ENCODE measurements at regions not wholly inside any gene's neighbourhood (a gene's known extent, or its start where the extent isn't known, plus 50 kb on each side); places are given as distances from the start of the nearest gene placed in this dataset.

- Mint-ChIP-seq H3K4me3 (ENCODE audit: unreplicated experiment) (no peak overlapping the region), H3K4me1 (ENCODE audit: low read depth) (no peaks in the 10 kb centered on the region), H3K27ac (ENCODE audit: unreplicated experiment) (no peak overlapping the region), H3K36me3 (ENCODE audit: low read depth) (no peaks in the 10 kb centered on the region), H3K27me3 (ENCODE audit: low read depth) (peaks cover 2% of the 10 kb centered on the region), H3K9me3 (ENCODE audit: low read depth) (no peaks in the 10 kb centered on the region)
- DNase-seq (ENCODE audit: low spot score) = no peak
- no peak for TF ChIP-seq CTCF (IDR thresholded peaks at IDR 0.05)
Observed at GRCh38 chr18:30361864-30362540, 680.5 kb downstream of the DSC3 start.

GRCh38 chr18:30359521-30359920, 683.0 kb downstream of the DSC3 start:
- no peak overlapping the region for H3K27ac Mint-ChIP-seq (ENCODE audit: unreplicated experiment)
- no peaks in the 10 kb centered on the region for H3K36me3 Mint-ChIP-seq (ENCODE audit: low read depth)
- H3K9me3 Mint-ChIP-seq (ENCODE audit: low read depth) = no peaks in the 10 kb centered on the region
- no peak for TF ChIP-seq CTCF (IDR thresholded peaks at IDR 0.05)
- no peak overlapping the region for H3K4me3 Mint-ChIP-seq (ENCODE audit: unreplicated experiment)
- H3K4me1 Mint-ChIP-seq (ENCODE audit: low read depth) = no peaks in the 10 kb centered on the region
- H3K27me3 Mint-ChIP-seq (ENCODE audit: low read depth) = peaks cover 4% of the 10 kb centered on the region
- no peak for DNase-seq (ENCODE audit: low spot score)

- Mint-ChIP-seq H3K27me3 (ENCODE audit: low read depth) (peaks cover 4% of the 10 kb centered on the region), H3K36me3 (ENCODE audit: low read depth) (no peaks in the 10 kb centered on the region), H3K4me3 (ENCODE audit: unreplicated experiment) (no peak overlapping the region), H3K9me3 (ENCODE audit: low read depth) (no peaks in the 10 kb centered on the region), H3K4me1 (ENCODE audit: low read depth) (no peaks in the 10 kb centered on the region), H3K27ac (ENCODE audit: unreplicated experiment) (no peak overlapping the region)
- TF ChIP-seq CTCF (IDR thresholded peaks at IDR 0.05) = no peak
- DNase-seq (ENCODE audit: low spot score) = no peak
Observed at GRCh38 chr18:30358555-30358954, 684.0 kb downstream of the DSC3 start.

GRCh38 chr18:30352551-30353168, 689.9 kb downstream of the DSC3 start:
- H3K27ac Mint-ChIP-seq (ENCODE audit: unreplicated experiment) = no peak overlapping the region
- no peak for DNase-seq (ENCODE audit: low spot score)
- H3K4me3 Mint-ChIP-seq (ENCODE audit: unreplicated experiment) = no peak overlapping the region
- no peaks in the 10 kb centered on the region for H3K4me1 Mint-ChIP-seq (ENCODE audit: low read depth)
- no peaks in the 10 kb centered on the region for H3K9me3 Mint-ChIP-seq (ENCODE audit: low read depth)
- H3K36me3 Mint-ChIP-seq (ENCODE audit: low read depth) = no peaks in the 10 kb centered on the region
- H3K27me3 Mint-ChIP-seq (ENCODE audit: low read depth) = peaks cover 2% of the 10 kb centered on the region
- TF ChIP-seq CTCF (IDR thresholded peaks at IDR 0.05) = no peak

- Mint-ChIP-seq H3K9me3 (ENCODE audit: low read depth) (no peaks in the 10 kb centered on the region), H3K36me3 (ENCODE audit: low read depth) (no peaks in the 10 kb centered on the region), H3K27ac (ENCODE audit: unreplicated experiment) (no peak overlapping the region), H3K27me3 (ENCODE audit: low read depth) (peaks cover 2% of the 10 kb centered on the region), H3K4me1 (ENCODE audit: low read depth) (no peaks in the 10 kb centered on the region), H3K4me3 (ENCODE audit: unreplicated experiment) (no peak overlapping the region)
- DNase-seq (ENCODE audit: low spot score) = no peak
- no peak for TF ChIP-seq CTCF (IDR thresholded peaks at IDR 0.05)
Observed at GRCh38 chr18:30350263-30350662, 692.3 kb downstream of the DSC3 start.
